HCT116 (cell line): ENCODE measurements at regions not wholly inside any gene's neighbourhood (a gene's known extent, or its start where the extent isn't known, plus 50 kb on each side); places are given as distances from the start of the nearest gene placed in this dataset.

Experiments used
- ATAC-seq: fragments of 200-7000 bp; cut with Tn5 transposase; 2 replicates; pipeline ENCODE4 v1.9.1; 2020; ENCODE audit warnings: mild to moderate bottlenecking, moderate library complexity
- BruUV-seq: library from RNA; stranded (reverse); fragments of 400-500 nt; replicated peaks from 2 replicates; lab custom pipeline; 2021; lab: Mats Ljungman, UMichigan
- CTCF ChIA-PET: fragments of 300-600 bp; sonication (Branson Sonifier 250); formaldehyde crosslinking; loops from one replicate; lab custom pipeline; 2021; ENCODE audit warnings: antibody characterized with exemption; lab: Charles Lee
- POLR2A ChIA-PET: fragments of 300-600, 350-600 bp; sonication (Branson Sonifier 250); formaldehyde crosslinking; loops from one replicate; lab custom pipeline; 2021; ENCODE audit warnings: antibody characterized with exemption; lab: Charles Lee
- RAD21 ChIA-PET, 2 experiments: fragments of 300-600 bp; sonication (Branson Sonifier 250); formaldehyde crosslinking; loops; one replicate each; lab custom pipeline; 2023; ENCODE audit warnings: low total read pairs in 2 of 2; ENCODE audit not compliant: uncharacterized antibody in 2 of 2, unreplicated experiment in 2 of 2, low non-redundant PET in 1 of 2; lab: Charles Lee
- DNase-seq: peaks from one replicate; pipeline ENCODE4 v3.0.0-alpha.2; 2010; ENCODE audit warnings: low read depth, low spot score
- H2AFZ ChIP-seq: fragments of 200-600 bp; shearing (Covaris generic), sonication (generic); 2 replicates; pipeline ENCODE4 v1.6.1; 2017; ENCODE audit warnings: low read depth, mixed run types, mixed read lengths, antibody characterized with exemption, low read length; ENCODE audit not compliant: poor library complexity, severe bottlenecking
- H3K27ac ChIP-seq: 2 replicates; pipeline ENCODE4 v1.5.1; 2012; ENCODE audit warnings: low read depth, low read length
- H3K27me3 ChIP-seq: fragments of 200-600 bp; sonication (generic); 2 replicates; pipeline ENCODE4 v1.6.1; 2016; ENCODE audit warnings: mixed run types, low read length, mixed read lengths; ENCODE audit not compliant: insufficient read depth
- H3K36me3 ChIP-seq, 2 experiments: fragments of 200-500 bp in 1 of 2; fragments of 200-600 bp in 1 of 2; sonication (Bioruptor generic) in 1 of 2; sonication (generic) in 1 of 2; 2 replicates each; pipeline versions ENCODE4 v1.5.1 to v1.6.1; 2014 to 2016; ENCODE audit warnings: low read length in 2 of 2, inconsistent platforms in 1 of 2, mixed read lengths in 1 of 2, mixed run types in 1 of 2; ENCODE audit not compliant: insufficient read depth in 2 of 2, control insufficient read depth in 1 of 2
- H3K4me1 ChIP-seq, 2 experiments: fragments of 200-600 bp in 1 of 2; sonication (generic) in 1 of 2; 2 replicates each; pipeline versions ENCODE4 v1.5.1 to v1.6.1; 2012 to 2017; ENCODE audit warnings: low read length in 2 of 2, inconsistent platforms in 1 of 2, mild to moderate bottlenecking in 1 of 2, mixed read lengths in 1 of 2, mixed run types in 1 of 2, moderate library complexity in 1 of 2; ENCODE audit not compliant: insufficient read depth in 2 of 2, control insufficient read depth in 1 of 2
- H3K4me2 ChIP-seq: fragments of 200-600 bp; sonication (generic); 2 replicates; pipeline ENCODE4 v1.6.1; 2017; ENCODE audit warnings: mixed run types, low read length, mixed read lengths
- H3K4me3 ChIP-seq, 2 experiments: fragments of 200-600 bp in 1 of 2; sonication (generic) in 1 of 2; replicated peaks in 1 of 2; 2 replicates each; pipeline ENCODE4 v1.5.1; 2011 to 2016; ENCODE audit warnings: low read length in 2 of 2, control low read depth in 1 of 2, low read depth in 1 of 2, mild to moderate bottlenecking in 1 of 2, mixed read lengths in 1 of 2, mixed run types in 1 of 2
- H3K79me2 ChIP-seq: fragments of 200-600 bp; sonication (generic); 2 replicates; pipeline ENCODE4 v1.6.1; 2017; ENCODE audit warnings: mild to moderate bottlenecking, mixed run types, low read length, moderate library complexity, mixed read lengths; ENCODE audit not compliant: insufficient read depth
- H3K9ac ChIP-seq: fragments of 200-600 bp; sonication (generic); 2 replicates; pipeline ENCODE4 v1.6.1; 2016; ENCODE audit warnings: low read length, mixed read lengths
- H3K9me2 ChIP-seq: fragments of 200-600 bp; sonication (generic), shearing (Covaris generic); 2 replicates; pipeline ENCODE4 v1.6.1; 2017; ENCODE audit warnings: mixed run types, mild to moderate bottlenecking, moderate library complexity; ENCODE audit not compliant: insufficient read depth
- H3K9me3 ChIP-seq, 2 experiments: fragments of 200-500 bp in 1 of 2; fragments of 200-600 bp in 1 of 2; sonication (Bioruptor generic) in 1 of 2; sonication (generic) in 1 of 2; 2 replicates each; pipeline ENCODE4 v1.6.1; 2014 to 2017; ENCODE audit warnings: low read length in 2 of 2, mixed read lengths in 2 of 2, inconsistent platforms in 1 of 2, low read depth in 1 of 2, mild to moderate bottlenecking in 1 of 2, mixed run types in 1 of 2, moderate library complexity in 1 of 2; ENCODE audit not compliant: control insufficient read depth in 1 of 2, insufficient read depth in 1 of 2
- H4K20me1 ChIP-seq: fragments of 200-600 bp; sonication (generic), shearing (Covaris generic); 2 replicates; pipeline ENCODE4 v1.6.1; 2017; ENCODE audit warnings: mixed run types, mild to moderate bottlenecking, moderate library complexity; ENCODE audit not compliant: insufficient read depth
- ATF3 ChIP-seq: IDR thresholded peaks from 2 replicates; pipeline ENCODE4 v1.6.1; 2012
- CBX3 ChIP-seq: IDR thresholded peaks from 2 replicates; pipeline ENCODE4 v1.6.1; 2012; ENCODE audit warnings: low read depth
- CEBPB ChIP-seq: IDR thresholded peaks from 2 replicates; pipeline ENCODE4 v1.6.1; 2012; ENCODE audit warnings: low read depth
- ELF1 ChIP-seq: IDR thresholded peaks from 2 replicates; pipeline ENCODE4 v1.6.1; 2012; ENCODE audit warnings: low read depth, borderline replicate concordance
- EZH2 ChIP-seq: fragments of 200-600 bp; sonication (generic); IDR thresholded peaks from 2 replicates; pipeline ENCODE4 v1.6.1; 2017; ENCODE audit warnings: antibody characterized with exemption, mixed run types
- EZH2phosphoT487 ChIP-seq: fragments of 200-600 bp; IDR thresholded peaks from 2 replicates; pipeline ENCODE4 v1.6.1; 2018; ENCODE audit warnings: antibody characterized with exemption, borderline replicate concordance
- FOSL1 ChIP-seq: IDR thresholded peaks from 2 replicates; pipeline ENCODE4 v1.6.1; 2012; ENCODE audit warnings: low read depth
- JUND ChIP-seq: IDR thresholded peaks from 2 replicates; pipeline ENCODE4 v1.6.1; 2012
- MAX ChIP-seq: IDR thresholded peaks from 2 replicates; pipeline ENCODE4 v1.6.1; 2012
- POLR2AphosphoS5 ChIP-seq: IDR thresholded peaks from 2 replicates; pipeline ENCODE4 v1.6.1; 2011; ENCODE audit warnings: mild to moderate bottlenecking, low read depth, low read length, moderate library complexity
- SIN3A ChIP-seq: IDR thresholded peaks from 2 replicates; pipeline ENCODE4 v1.6.1; 2012; ENCODE audit warnings: low read depth
- SP1 ChIP-seq: IDR thresholded peaks from 2 replicates; pipeline ENCODE4 v1.6.1; 2012; ENCODE audit warnings: low read depth
- SRF ChIP-seq: IDR thresholded peaks from 2 replicates; pipeline ENCODE4 v1.6.1; 2012; ENCODE audit warnings: low read depth
- ZBTB33 ChIP-seq: IDR thresholded peaks from 2 replicates; pipeline ENCODE4 v1.6.1; 2011; ENCODE audit warnings: mild to moderate bottlenecking, low read length, moderate library complexity; ENCODE audit not compliant: insufficient replicate concordance; ENCODE audit errors: extremely low read depth
- ZNF274 ChIP-seq: fragments of 200-500 bp; sonication (Bioruptor generic); IDR thresholded peaks from 2 replicates; pipeline ENCODE4 v1.6.1; 2014; ENCODE audit warnings: mild to moderate bottlenecking, low read depth, low read length, inconsistent platforms
- intact Hi-C: fragments of 100-400 bp; cut with micrococcal nuclease; formaldehyde crosslinking; loops from 2 replicates; pipeline ENCODE4 v1.10.0; 2022

- ChIA-PET CTCF (no interaction called here), POLR2A (no interaction called here), RAD21 (no interaction called here)
- intact Hi-C loops: no loop called here
- Histone ChIP-seq H3K27ac (no peak overlapping the region), H3K79me2 (no peaks in the 10 kb centered on the region), H3K4me2 (no peak overlapping the region), H3K36me3 (no peaks in the 10 kb centered on the region), H3K9me3 (0 out of 4 replicates have a peak, but pooled peaks cover 0 to 4% of the 10 kb centered on the region in 2 experiments), H3K4me3 (no peak overlapping the region), H3K27me3 (no peaks in the 10 kb centered on the region), H3K4me1 (no peaks in the 10 kb centered on the region), H4K20me1 (no peaks in the 10 kb centered on the region), H3K9me2 (no peaks in the 10 kb centered on the region), H2AFZ (no peak overlapping the region), H3K9ac (no peak overlapping the region)
- no peak for ATAC-seq
- DNase-seq: no peak
- BruUV-seq: no TSS peak
- TF ChIP-seq MAX (no peak), CBX3 (no peak), SP1 (no peak), EZH2phosphoT487 (no peak), ELF1 (no peak), FOSL1 (no peak), SIN3A (no peak), CEBPB (no peak), ATF3 (no peak), POLR2AphosphoS5 (no peak), EZH2 (no peak), ZNF274 (no peak), JUND (no peak), ZBTB33 (no peak), SRF (no peak)
Observed at GRCh38 chr5:162911873-162912272, 525.5 kb upstream of the CCNG1 start.
